H1 (cell line): ENCODE measurements at regions not wholly inside any gene's neighbourhood (a gene's known extent, or its start where the extent isn't known, plus 50 kb on each side); places are given as distances from the start of the nearest gene placed in this dataset.

ENCODE experiments used
- CTCF ChIA-PET: fragments of 300-600 bp; sonication (Branson Sonifier 250); formaldehyde crosslinking; loops from one replicate; lab custom pipeline; 2021; ENCODE audit not compliant: partially characterized antibody; lab: Charles Lee
- POLR2A ChIA-PET: fragments of 300-600 bp; sonication (Branson Sonifier 250); formaldehyde crosslinking; loops from one replicate; lab custom pipeline; 2021; ENCODE audit warnings: inconsistent platforms; ENCODE audit not compliant: partially characterized antibody; lab: Charles Lee
- DNase-seq, 2 experiments: peaks; one replicate each; pipeline versions ENCODE4 v3.0.0 to v3.0.0-alpha.2; 2010 to 2022; ENCODE audit warnings: low spot score in 2 of 2, low read depth in 1 of 2, mixed read lengths in 1 of 2
- FAIRE-seq: peaks from 2 replicates; lab custom pipeline; 2011; peaks lifted over from hg19 to GRCh38; lab: Jason Lieb, UNC
- H2AFZ ChIP-seq: 2 replicates; pipeline ENCODE4 v1.8.1; 2012; ENCODE audit warnings: low read length, inconsistent platforms
- H2AK5ac ChIP-seq: 2 replicates; pipeline ENCODE4 v1.6.1; 2013; ENCODE audit warnings: low read depth, low read length
- H2BK120ac ChIP-seq: replicated peaks from 2 replicates; pipeline ENCODE3; 2013; ENCODE audit warnings: low read depth, low read length, inconsistent platforms
- H2BK12ac ChIP-seq: 2 replicates; pipeline ENCODE4 v1.6.1; 2013; ENCODE audit warnings: low read depth, low read length
- H2BK15ac ChIP-seq: 2 replicates; pipeline ENCODE4 v1.6.1; 2013; ENCODE audit warnings: low read length
- H2BK20ac ChIP-seq: 2 replicates; pipeline ENCODE4 v1.6.1; 2013; ENCODE audit warnings: low read length
- H2BK5ac ChIP-seq: 2 replicates; pipeline ENCODE4 v1.6.1; 2013; ENCODE audit warnings: low read depth, low read length
- H3K14ac ChIP-seq: 2 replicates; pipeline ENCODE4 v1.6.1; 2013; ENCODE audit warnings: inconsistent platforms; ENCODE audit not compliant: insufficient read length
- H3K18ac ChIP-seq: 2 replicates; pipeline ENCODE4 v1.6.1; 2013; ENCODE audit warnings: low read length; ENCODE audit errors: extremely low read depth
- H3K23ac ChIP-seq: 2 replicates; pipeline ENCODE4 v1.6.1; 2013; ENCODE audit warnings: inconsistent platforms; ENCODE audit not compliant: insufficient read length
- H3K23me2 ChIP-seq: 2 replicates; pipeline ENCODE4 v1.6.1; 2013; ENCODE audit warnings: low read depth, low read length
- H3K27ac ChIP-seq: 2 replicates; pipeline ENCODE4 v1.6.1; 2011; ENCODE audit warnings: low read depth, low read length, inconsistent platforms
- H3K27me3 ChIP-seq, 4 experiments: replicated peaks in 1 of 4; 1 replicate in 1 of 4; 2 replicates in 3 of 4; pipeline versions ENCODE4 v1.6.1 to v1.8.1; 2011 to 2013; ENCODE audit warnings: low read length in 3 of 4, mild to moderate bottlenecking in 3 of 4, inconsistent platforms in 2 of 4, mixed read lengths in 2 of 4, moderate library complexity in 1 of 4; ENCODE audit not compliant: control insufficient read depth in 3 of 4, insufficient read depth in 3 of 4; ENCODE audit errors: extremely low read depth in 1 of 4
- H3K36me3 ChIP-seq, 4 experiments: 2 replicates each; pipeline versions ENCODE4 v1.6.1 to v1.8.1; 2011 to 2013; ENCODE audit warnings: mild to moderate bottlenecking in 4 of 4, low read length in 3 of 4, moderate library complexity in 2 of 4, control low read depth in 1 of 4, inconsistent platforms in 1 of 4; ENCODE audit not compliant: insufficient read depth in 4 of 4, control insufficient read depth in 2 of 4
- H3K4ac ChIP-seq: replicated peaks from 2 replicates; pipeline ENCODE3; 2013; ENCODE audit warnings: low read length, low read depth, mixed read lengths, inconsistent platforms; ENCODE audit not compliant: insufficient read length
- H3K4me1 ChIP-seq, 4 experiments: replicated peaks in 1 of 4; 1 replicate in 1 of 4; 2 replicates in 3 of 4; pipeline versions ENCODE4 v1.6.1 to v1.8.1; 2011 to 2013; ENCODE audit warnings: low read length in 3 of 4, inconsistent platforms in 2 of 4, mixed read lengths in 1 of 4; ENCODE audit not compliant: insufficient read depth in 4 of 4, control insufficient read depth in 3 of 4
- H3K4me2 ChIP-seq, 2 experiments: 2 replicates each; pipeline versions ENCODE4 v1.6.1 to v1.8.1; 2011 to 2013; ENCODE audit warnings: low read depth in 2 of 2, low read length in 2 of 2, control low read depth in 1 of 2, inconsistent platforms in 1 of 2, mild to moderate bottlenecking in 1 of 2; ENCODE audit not compliant: insufficient read depth in 1 of 2
- H3K4me3 ChIP-seq, 4 experiments: fragments of 200-600, 300-600 bp in 1 of 4; sonication (generic), shearing (Covaris generic), sonication (Bioruptor Twin) in 1 of 4; 2 replicates each; pipeline versions ENCODE4 v1.5.1 to v1.8.1; 2011 to 2016; ENCODE audit warnings: low read length in 4 of 4, low read depth in 3 of 4, control low read depth in 2 of 4, inconsistent platforms in 2 of 4, mild to moderate bottlenecking in 2 of 4, mixed read lengths in 1 of 4, moderate library complexity in 1 of 4; ENCODE audit not compliant: insufficient read depth in 2 of 4; ENCODE audit errors: extremely low read depth in 1 of 4
- H3K56ac ChIP-seq: replicated peaks from 2 replicates; pipeline ENCODE3; 2013; ENCODE audit warnings: low read depth, mild to moderate bottlenecking, mixed read lengths, low read length, inconsistent platforms; ENCODE audit not compliant: insufficient read length
- H3K79me1 ChIP-seq: 2 replicates; pipeline ENCODE4 v1.6.1; 2013; ENCODE audit warnings: low read depth, low read length, control low read depth
- H3K79me2 ChIP-seq, 2 experiments: 2 replicates each; pipeline versions ENCODE4 v1.6.1 to v1.8.1; 2012 to 2013; ENCODE audit warnings: low read length in 2 of 2, mild to moderate bottlenecking in 2 of 2, inconsistent platforms in 1 of 2; ENCODE audit not compliant: insufficient read depth in 2 of 2, control insufficient read depth in 1 of 2
- H3K9ac ChIP-seq, 4 experiments: replicated peaks in 1 of 4; 1 replicate in 1 of 4; 2 replicates in 3 of 4; pipeline versions ENCODE4 v1.6.1 to v1.8.1; 2011 to 2013; ENCODE audit warnings: low read depth in 3 of 4, low read length in 3 of 4, control low read depth in 2 of 4, mild to moderate bottlenecking in 2 of 4, moderate library complexity in 2 of 4, inconsistent platforms in 1 of 4; ENCODE audit errors: extremely low read depth in 1 of 4
- H3K9me3 ChIP-seq, 2 experiments: 2 replicates each; pipeline versions ENCODE4 v1.6.1 to v1.8.1; 2012 to 2013; ENCODE audit warnings: mild to moderate bottlenecking in 2 of 2, moderate library complexity in 2 of 2, control low read depth in 1 of 2, inconsistent platforms in 1 of 2, low read depth in 1 of 2, low read length in 1 of 2, mixed read lengths in 1 of 2; ENCODE audit not compliant: insufficient read depth in 2 of 2
- H4K20me1 ChIP-seq, 2 experiments: replicated peaks in 1 of 2; 2 replicates each; pipeline versions ENCODE3 to v1.8.1; 2011 to 2013; ENCODE audit warnings: inconsistent platforms in 2 of 2, low read length in 2 of 2, mild to moderate bottlenecking in 1 of 2; ENCODE audit not compliant: insufficient read depth in 2 of 2, control insufficient read depth in 1 of 2
- H4K5ac ChIP-seq: 2 replicates; pipeline ENCODE4 v1.6.1; 2013; ENCODE audit warnings: low read length, low read depth, mixed read lengths, inconsistent platforms; ENCODE audit not compliant: insufficient read length
- H4K8ac ChIP-seq: 2 replicates; pipeline ENCODE4 v1.8.0; 2013; ENCODE audit warnings: mild to moderate bottlenecking, moderate library complexity, low read length, inconsistent platforms; ENCODE audit not compliant: insufficient read depth; ENCODE audit errors: extremely low read depth
- H4K91ac ChIP-seq: replicated peaks from 2 replicates; pipeline ENCODE3; 2013; ENCODE audit warnings: low read length, mixed read lengths, inconsistent platforms; ENCODE audit not compliant: insufficient read length
- EZH2 ChIP-seq: fragments of 200-600 bp; sonication (generic); IDR thresholded peaks from 2 replicates; pipeline ENCODE4 v1.7.1; 2012; ENCODE audit warnings: low read depth, mild to moderate bottlenecking, moderate library complexity, low read length, inconsistent platforms; ENCODE audit not compliant: severe bottlenecking
- RFX5 ChIP-seq: IDR thresholded peaks from 2 replicates; pipeline ENCODE4 v1.6.1; 2011; ENCODE audit warnings: low read depth, low read length, improper control_type of control experiment, borderline replicate concordance
- WGBS, 2 experiments: shearing (Covaris generic) in 1 of 2; methylation state at CpG; one replicate each; pipeline versions ENCODE4 v1.1.6 to v1.1.7; 2013 to 2015; ENCODE audit warnings: low lambda C conversion rate in 2 of 2, mixed read lengths in 2 of 2, inconsistent platforms in 1 of 2, low coverage in 1 of 2, missing lambda C conversion rate in 1 of 2; ENCODE audit not compliant: insufficient replicate concordance in 2 of 2, insufficient coverage in 1 of 2, insufficient read length in 1 of 2; ENCODE audit errors: extremely low coverage in 1 of 2, missing lambda C conversion rate in 1 of 2; 5-methylcytosine and 5-hydroxymethylcytosine counted together

DNA sequence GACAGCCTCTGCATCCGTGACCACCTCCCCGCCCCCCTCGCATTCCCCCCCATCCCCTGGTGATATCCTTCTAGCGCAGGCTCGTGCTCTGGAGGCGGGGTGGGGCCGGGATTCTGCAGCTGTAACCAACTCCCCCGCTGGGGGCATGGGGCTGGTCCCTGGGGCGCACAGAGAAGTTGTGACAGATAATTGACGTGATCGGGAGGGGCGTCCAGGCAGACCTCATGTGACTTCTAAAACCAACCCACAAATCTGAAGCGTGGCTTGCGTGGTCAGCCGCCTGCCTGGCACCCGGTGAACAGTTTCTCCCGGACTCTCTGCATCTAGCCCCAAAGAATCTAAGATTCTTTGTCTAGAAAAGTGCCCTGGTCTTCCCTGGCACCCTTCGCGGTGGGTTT lies 100.6 kb upstream of the IGF1R start:
- Histone ChIP-seq H2AK5ac (no peak overlapping the region), H2AFZ (peak overlapping the region; percentile 94), H3K79me2 (no peaks in the 10 kb centered on the region), H3K9me3 (no peaks in the 10 kb centered on the region), H4K91ac (no peak overlapping the region), H3K4me3 (peak overlapping the region; percentile 47 to 61 (median 55)), H4K20me1 (no peaks in the 10 kb centered on the region), H2BK20ac (no peak overlapping the region), H3K14ac (no peak overlapping the region), H2BK120ac (no peak overlapping the region), H3K27ac (no peak overlapping the region), H3K23me2 (peaks cover 11% of the 10 kb centered on the region; the same call in 1 of the 2 replicates), H3K27me3 (peaks cover 0 to 10% (median 8%) of the 10 kb centered on the region in 4 experiments; a peak in 5 of 7 replicates), H3K4me2 (peak overlapping the region; percentile 64 to 93), H3K36me3 (no peaks in the 10 kb centered on the region), H2BK15ac (no peak overlapping the region), H4K5ac (no peak overlapping the region), H3K79me1 (no peaks in the 10 kb centered on the region), H2BK12ac (no peak overlapping the region)
- 0% methylated on average over 16 of the region's 19 CpGs; no CpG with 5 or more reads in 1 of the 2 experiments for WGBS, 2 experiments
- POLR2A ChIA-PET = no interaction called here
- FAIRE-seq (no peak), DNase-seq (peak in 1 of 2 experiments; percentile 58)
- TF ChIP-seq EZH2 (peak; percentile 28), RFX5 (no peak)
- TF ChIP-seq, all 59 proteins: peak for 1
- H3K4ac ChIP-seq = no peak overlapping the region
- no peak overlapping the region for H3K9ac ChIP-seq
- peak overlapping the region; percentile 71; the same call in 1 of the 2 replicates for H3K18ac ChIP-seq
- H2BK5ac ChIP-seq = no peak overlapping the region
- CTCF ChIA-PET = interaction anchor here (0.7 to 3.1 kb wide), 13 partner anchors 10 to 114 kb away, joined by 3 to 21 read pairs (median 4); no protein-coding TSS in a partner anchor
- no peak overlapping the region for H3K56ac ChIP-seq
- H3K23ac ChIP-seq = no peak overlapping the region
- no peak overlapping the region for H4K8ac ChIP-seq
- peaks cover 0 to 4% (median 4%) of the 10 kb centered on the region in 4 experiments; a peak in 6 of 7 replicates for H3K4me1 ChIP-seq
